ENCODE measurements at regions not wholly inside any gene's neighbourhood (a gene's known extent, or its start where the extent isn't known, plus 50 kb on each side); places are given as distances from the start of the nearest gene placed in this dataset.
"Not testable (repeated sequence)": the region's sequence is repeated elsewhere in the genome, so short reads cannot be mapped to it uniquely, and the experiment has no call there.

DNA sequence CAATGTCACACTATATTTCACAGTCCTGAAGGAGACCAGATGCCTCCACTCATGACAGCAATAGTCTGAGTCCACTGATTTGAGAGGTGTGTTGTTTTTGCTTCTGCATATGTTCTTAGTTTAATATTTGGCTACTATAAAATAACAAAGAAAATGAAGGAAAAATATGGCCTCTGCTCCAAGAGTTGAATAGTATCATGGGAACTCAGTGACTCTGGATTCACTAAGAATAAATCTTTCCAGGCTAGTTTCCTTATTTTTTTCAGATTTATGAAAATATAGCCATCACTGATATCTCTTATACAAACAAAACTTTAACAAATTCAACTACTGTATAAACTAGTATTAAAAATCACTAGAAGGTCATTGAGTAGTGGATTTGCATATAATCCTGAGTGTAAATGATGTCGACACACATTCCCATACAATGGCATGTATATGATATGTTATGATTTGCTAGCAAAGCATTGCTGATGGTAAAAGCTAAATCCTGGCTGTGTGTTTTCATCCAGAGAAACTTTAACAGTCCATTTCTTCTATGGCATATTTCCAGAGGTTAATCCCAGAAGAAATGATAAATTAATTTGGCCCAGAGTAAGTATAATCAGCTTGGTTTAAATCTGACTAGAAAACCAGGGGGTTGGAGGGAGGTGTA is 66.0 kb upstream of the VIPR2 start:
- DNase-seq (ENCODE audit: low read depth in 4 of 4, low spot score in 3 of 4), result no peak

DNA sequence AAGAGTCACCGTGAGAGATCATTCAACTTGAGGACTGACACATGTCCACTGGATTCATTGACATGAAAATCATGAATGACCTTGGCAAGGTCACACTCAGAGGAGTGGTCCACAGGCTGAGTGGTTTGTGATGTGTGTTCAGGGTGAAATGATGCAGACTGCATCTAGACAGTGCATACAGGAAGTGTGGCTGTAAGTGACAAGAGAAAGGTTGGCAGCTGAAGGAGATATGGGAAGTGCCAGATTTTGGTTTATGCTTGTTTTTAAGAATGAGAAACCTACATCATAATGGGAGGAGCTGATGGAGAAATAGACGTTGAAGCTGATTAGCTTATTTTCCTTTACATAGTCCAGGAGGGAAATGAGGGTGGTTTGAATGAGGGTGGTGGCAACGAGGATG is 64.8 kb upstream of the VIPR2 start:
- DNase-seq (ENCODE audit: low read depth in 4 of 4, low spot score in 3 of 4), result no peak

DNA sequence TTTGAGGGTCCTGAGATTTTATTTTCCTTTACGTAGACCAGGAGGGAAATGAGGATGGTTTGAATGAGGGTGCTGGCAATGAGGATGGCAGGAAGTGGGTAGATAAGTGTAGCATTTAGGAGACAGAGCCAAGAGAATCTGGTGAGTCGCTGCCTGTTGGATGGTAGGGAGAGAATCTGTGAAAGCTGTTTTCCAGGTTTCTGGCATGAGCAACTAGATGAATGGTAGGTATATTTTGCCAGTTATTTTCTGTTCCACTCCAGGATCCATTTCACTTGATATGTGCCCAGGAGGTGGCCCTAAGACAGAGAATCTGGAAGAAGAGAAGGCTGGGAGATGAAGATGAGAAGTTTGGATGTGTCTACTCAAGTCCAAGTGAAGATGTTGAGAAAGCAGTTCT is 63.3 kb upstream of the VIPR2 start:
- no peak for DNase-seq (ENCODE audit: low read depth in 4 of 4, low spot score in 3 of 4)

- no peak for DNase-seq (ENCODE audit: low read depth in 4 of 4, low spot score in 3 of 4)
Observed at GRCh38 chr7:159207393-159207792, 62.7 kb upstream of the VIPR2 start.

DNA sequence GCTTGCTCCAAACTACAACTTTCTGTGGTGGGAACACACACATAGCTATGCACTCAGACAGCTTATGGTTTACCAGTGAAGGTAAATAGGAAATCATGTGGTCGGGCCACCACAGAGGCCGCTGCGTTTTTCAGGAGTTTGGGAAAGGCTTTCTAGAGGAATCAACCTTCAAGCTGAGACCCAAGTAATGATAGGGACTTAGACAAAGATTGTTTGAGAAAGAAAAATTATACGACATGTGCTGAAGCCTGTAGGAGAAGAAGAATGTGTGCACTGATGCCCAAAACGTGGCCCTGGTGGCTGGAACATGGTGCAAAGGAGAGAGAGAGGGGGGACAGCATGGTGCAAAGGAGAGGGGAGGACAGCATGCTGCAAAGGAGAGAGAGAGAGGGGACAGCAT is 61.2 kb upstream of the VIPR2 start:
- no peak for DNase-seq (ENCODE audit: low read depth in 4 of 4, low spot score in 3 of 4)

DNA sequence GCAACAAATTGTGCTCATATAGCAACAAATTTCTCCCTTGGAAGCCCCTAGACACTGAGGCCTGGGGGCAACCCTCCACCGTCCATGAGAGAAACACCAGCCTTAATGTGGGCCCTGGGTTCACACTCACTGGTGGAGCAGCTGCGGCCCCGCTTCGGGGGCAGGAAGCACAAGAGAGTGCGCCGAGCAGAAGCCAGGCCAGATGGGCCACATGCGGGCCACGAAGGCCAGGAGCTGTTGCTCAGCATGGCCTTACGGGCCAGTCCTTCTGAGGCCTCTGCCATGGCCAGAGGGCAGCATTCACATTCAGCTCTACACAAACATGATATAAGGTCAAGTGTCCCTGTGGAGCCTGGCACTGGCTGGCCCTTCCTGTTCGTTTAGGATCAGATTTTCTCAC is 60.0 kb upstream of the VIPR2 start:
- DNase-seq (ENCODE audit: low read depth in 4 of 4, low spot score in 3 of 4), result no peak

DNA sequence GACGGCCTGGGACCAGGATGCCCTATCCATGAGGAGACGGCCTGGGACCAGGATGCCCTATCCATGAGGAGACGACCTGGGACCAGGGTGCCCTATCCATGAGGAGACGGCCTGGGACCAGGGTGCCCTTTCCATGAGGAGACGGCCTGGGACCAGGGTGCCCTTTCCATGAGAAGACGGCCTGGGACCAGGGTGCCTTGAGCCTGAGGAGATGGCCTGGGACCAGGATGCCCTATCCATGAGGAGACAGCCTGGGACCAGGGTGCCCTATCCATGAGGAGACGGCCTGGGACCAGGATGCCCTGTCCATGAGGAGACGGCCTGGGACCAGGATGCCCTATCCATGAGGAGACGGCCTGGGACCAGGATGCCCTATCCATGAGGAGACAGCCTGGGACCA is 58.6 kb upstream of the VIPR2 start:
- not testable (repeated sequence) for DNase-seq (ENCODE audit: low read depth in 4 of 4, low spot score in 3 of 4)

DNA sequence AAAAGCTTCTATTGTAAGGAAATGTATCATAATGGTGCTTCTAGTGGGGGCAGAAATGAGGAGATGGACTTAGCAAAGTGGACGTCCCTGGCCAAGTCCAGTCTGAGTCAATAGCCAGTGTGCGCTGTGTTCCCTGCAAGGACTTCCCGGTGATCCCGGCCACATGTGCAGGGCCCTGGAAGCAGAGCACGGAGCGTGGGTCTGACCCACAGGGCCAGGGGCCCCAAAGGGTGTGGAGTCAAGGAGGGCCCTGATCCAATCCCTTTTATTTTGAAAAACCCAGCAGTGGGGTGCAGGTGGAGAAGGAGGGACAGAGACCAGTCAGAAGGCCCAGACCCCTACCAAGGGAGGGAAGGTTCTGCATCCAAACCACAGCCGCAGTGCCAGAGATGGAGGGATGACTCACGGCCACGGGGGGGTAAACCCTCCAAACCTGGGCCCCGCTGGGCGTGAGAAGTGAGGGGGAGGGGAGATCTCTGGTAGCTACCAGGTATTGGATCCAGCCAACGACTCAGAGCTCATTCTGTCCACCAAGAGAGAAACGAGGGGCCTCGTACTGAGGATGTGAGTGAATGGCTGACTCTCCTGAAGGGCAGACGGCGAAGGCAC is 57.2 kb upstream of the VIPR2 start:
- no peak for DNase-seq (ENCODE audit: low read depth in 4 of 4, low spot score in 3 of 4)

- DNase-seq (ENCODE audit: low read depth in 4 of 4, low spot score in 3 of 4), result no peak
Observed at GRCh38 chr7:159200421-159200820, 55.8 kb upstream of the VIPR2 start.

- DNase-seq (ENCODE audit: low read depth in 4 of 4, low spot score in 3 of 4), result no peak
Observed at GRCh38 chr7:159198016-159198724, 53.5 kb upstream of the VIPR2 start.

DNA sequence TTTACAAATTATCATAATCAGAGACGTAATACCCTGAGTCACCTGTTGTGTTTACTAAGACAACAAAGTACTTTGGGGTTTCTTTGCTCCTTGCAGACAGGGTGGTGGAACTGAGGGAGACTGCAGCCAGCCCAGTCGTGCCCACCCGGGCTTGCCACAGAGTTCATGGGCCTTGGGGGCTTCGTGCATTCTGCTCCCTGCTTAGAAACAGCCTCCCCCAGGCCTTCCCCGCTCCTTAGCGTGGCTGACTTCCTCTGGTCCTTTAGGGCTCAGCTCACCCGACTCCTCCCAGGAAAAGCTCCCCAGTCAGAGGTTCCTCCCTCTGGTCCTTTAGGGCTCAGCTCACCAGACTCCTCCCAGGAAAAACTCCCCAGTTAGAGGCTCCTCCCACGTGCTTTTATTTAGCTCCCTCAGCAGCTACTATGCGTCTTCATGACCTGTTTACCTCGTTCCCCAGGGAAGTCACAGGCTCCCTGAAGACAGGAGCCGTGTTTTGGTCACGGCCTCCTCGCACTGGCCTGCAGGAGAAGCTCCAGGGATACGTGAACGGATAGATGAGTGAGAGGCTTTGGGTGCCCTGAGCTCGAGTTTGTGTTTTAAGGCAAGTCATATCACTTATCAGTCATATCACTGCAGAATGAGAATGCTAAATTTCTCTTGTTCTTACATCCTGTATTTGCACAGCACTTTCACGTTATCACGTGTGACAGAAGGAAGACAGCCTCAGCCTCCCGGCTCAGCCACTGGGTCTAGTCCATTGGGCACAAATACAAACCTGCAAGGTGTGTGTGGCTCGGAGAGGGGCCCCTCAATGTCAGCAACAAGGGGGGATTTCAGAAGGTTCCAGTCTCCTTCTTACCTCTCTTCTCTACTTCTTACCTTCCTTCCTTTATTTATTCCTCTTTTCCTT is 52.7 kb upstream of the VIPR2 start:
- DNase-seq (ENCODE audit: low read depth in 4 of 4, low spot score in 3 of 4), result peak in 1 of 4 donors; percentile 45

DNA sequence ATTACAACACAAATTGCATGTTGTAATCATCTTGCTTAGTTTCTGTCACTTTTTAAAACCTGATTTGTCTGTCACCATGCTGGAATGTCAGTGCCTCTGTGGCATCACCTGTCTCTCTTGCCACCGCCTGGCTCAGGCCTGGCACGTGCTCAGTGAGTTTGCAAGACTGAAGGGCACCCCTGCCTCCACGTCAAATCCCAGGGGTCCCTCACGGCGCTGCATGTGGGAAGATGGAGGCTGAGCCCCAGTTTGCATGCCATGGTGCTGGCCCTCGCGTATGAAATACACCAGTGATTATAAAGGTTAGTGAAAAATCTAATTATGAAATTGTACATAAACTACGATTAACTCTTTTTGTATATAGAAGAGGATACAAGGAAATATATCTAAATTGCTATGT is 51.9 kb upstream of the VIPR2 start:
- DNase-seq (ENCODE audit: low read depth in 4 of 4, low spot score in 3 of 4), result no peak

DNA sequence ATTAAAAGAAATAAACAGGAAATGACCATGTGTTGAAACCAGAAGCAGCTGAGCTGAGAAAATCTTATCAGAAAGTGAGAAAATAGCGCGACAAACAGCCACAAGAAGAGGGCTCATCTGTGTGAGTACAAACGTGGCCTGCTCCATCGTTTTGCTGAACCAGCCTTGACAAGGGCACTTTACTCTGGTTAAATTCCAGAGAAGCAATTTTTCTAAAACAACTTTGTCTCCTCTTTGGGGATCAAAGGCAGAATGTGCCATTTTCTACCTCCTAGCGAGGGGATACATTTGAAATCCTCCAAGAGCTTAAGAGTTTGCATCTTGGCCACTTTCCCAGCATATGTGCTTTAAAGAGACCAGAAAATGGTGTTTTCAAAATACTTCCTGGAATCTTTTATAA is 51.3 kb upstream of the VIPR2 start:
- no peak for DNase-seq (ENCODE audit: low read depth in 4 of 4, low spot score in 3 of 4)
